K562 (cell line): ENCODE measurements at regions not wholly inside any gene's neighbourhood (a gene's known extent, or its start where the extent isn't known, plus 50 kb on each side); places are given as distances from the start of the nearest gene placed in this dataset.

Experiments
- ATAC-seq: fragments of 200-7000 bp; cut with Tn5 transposase; 3 replicates; pipeline ENCODE4 v1.9.1; 2020; ENCODE audit warnings: moderate library complexity
- BruUV-seq: library from RNA; stranded (reverse); fragments of 400-500 nt; replicated peaks from 2 replicates; lab custom pipeline; 2021; lab: Mats Ljungman, UMichigan
- CTCF ChIA-PET: fragments of 300-600 bp; formaldehyde crosslinking; extraction: SDS; loops from one replicate; lab custom pipeline; 2021; ENCODE audit warnings: low intra/inter-chr PET ratio; lab: Yijun Ruan, JAX
- POLR2A ChIA-PET: fragments of 300-600, 350-650 bp; sonication (Branson Sonifier 250); formaldehyde crosslinking; extraction: SDS; loops from one replicate; lab custom pipeline; 2021; ENCODE audit warnings: antibody characterized with exemption, inconsistent platforms; lab: Yijun Ruan, JAX
- DNase-seq, 4 experiments: peaks; one replicate each; pipeline versions ENCODE4 v3.0.0 to v3.0.0-alpha.2; 2011 to 2018; ENCODE audit warnings: low spot score in 3 of 4, mixed read lengths in 3 of 4; ENCODE audit errors: extremely low read depth in 1 of 4
- FAIRE-seq: peaks from 2 replicates; lab custom pipeline; 2011; peaks lifted over from hg19 to GRCh38; lab: Jason Lieb, UNC
- H2AFZ ChIP-seq: 2 replicates; pipeline ENCODE4 v1.6.0; 2011; ENCODE audit warnings: low read depth, low read length, control low read depth, inconsistent platforms
- H3K27ac ChIP-seq: fragments of 200-600 bp; 3 replicates; pipeline ENCODE4 v1.8.0; 2011; ENCODE audit warnings: low read depth, mild to moderate bottlenecking, control low read depth, inconsistent platforms, low read length, moderate library complexity, mixed read lengths; ENCODE audit errors: extremely low read depth
- H3K27me3 ChIP-seq, 2 experiments: fragments of 300-600 bp in 1 of 2; 2 replicates in 1 of 2; 3 replicates in 1 of 2; pipeline versions ENCODE4 v1.6.0 to v1.8.0; 2011; ENCODE audit warnings: inconsistent platforms in 2 of 2, low read length in 2 of 2, mild to moderate bottlenecking in 1 of 2, mixed read lengths in 1 of 2, moderate library complexity in 1 of 2; ENCODE audit not compliant: control insufficient read depth in 2 of 2, insufficient read depth in 2 of 2
- H3K36me3 ChIP-seq: fragments of 300-600 bp; 3 replicates; pipeline ENCODE4 v1.8.0; 2011; ENCODE audit warnings: mild to moderate bottlenecking, low read length, inconsistent platforms; ENCODE audit not compliant: control insufficient read depth, insufficient read depth
- H3K4me1 ChIP-seq, 2 experiments: fragments of 200-600 bp in 1 of 2; replicated peaks in 1 of 2; 2 replicates in 1 of 2; 3 replicates in 1 of 2; pipeline versions ENCODE4 v1.5.1 to v1.8.0; 2011; ENCODE audit warnings: inconsistent platforms in 2 of 2, low read length in 2 of 2, mild to moderate bottlenecking in 1 of 2, mixed read lengths in 1 of 2, moderate library complexity in 1 of 2; ENCODE audit not compliant: control insufficient read depth in 2 of 2, insufficient read depth in 2 of 2
- H3K4me2 ChIP-seq: 2 replicates; pipeline ENCODE4 v1.6.1; 2011; ENCODE audit warnings: low read length, control low read depth, inconsistent platforms, mixed read lengths; ENCODE audit not compliant: insufficient read depth
- H3K4me3 ChIP-seq: fragments of 200-600 bp; sonication (generic), shearing (Covaris generic); 2 replicates; pipeline ENCODE4 v1.5.1; 2016; ENCODE audit warnings: control low read depth, inconsistent platforms
- H3K79me2 ChIP-seq: fragments of 200-600 bp; 3 replicates; pipeline ENCODE4 v1.8.0; 2011; ENCODE audit warnings: low read length, inconsistent platforms; ENCODE audit not compliant: control insufficient read depth, insufficient read depth
- H3K9ac ChIP-seq, 2 experiments: 2 replicates each; pipeline versions ENCODE4 v1.6.0 to v1.6.1; 2011; ENCODE audit warnings: low read depth in 2 of 2, low read length in 2 of 2, control low read depth in 1 of 2, inconsistent platforms in 1 of 2, mild to moderate bottlenecking in 1 of 2, mixed read lengths in 1 of 2; ENCODE audit not compliant: insufficient read depth in 1 of 2
- H3K9me1 ChIP-seq: one replicate; pipeline ENCODE4 v1.6.0; 2011; ENCODE audit warnings: inconsistent platforms, mild to moderate bottlenecking, low read length, moderate library complexity; ENCODE audit not compliant: control insufficient read depth, insufficient read depth
- H3K9me3 ChIP-seq: replicated peaks from 2 replicates; pipeline ENCODE4 v1.5.1; 2011; ENCODE audit warnings: low read depth, low read length, inconsistent platforms; ENCODE audit not compliant: control insufficient read depth, insufficient read depth
- H4K20me1 ChIP-seq: replicated peaks from 2 replicates; pipeline ENCODE4 v1.6.1; 2011; ENCODE audit warnings: low read length, inconsistent platforms, mixed read lengths; ENCODE audit not compliant: control insufficient read depth, insufficient read depth
- ELF4 ChIP-seq: fragments of 450-650 bp; formaldehyde crosslinking; IDR thresholded peaks from 2 replicates; pipeline ENCODE4 v1.4.0; 2022; ENCODE audit warnings: missing genetic modification characterization
- GATA2 ChIP-seq: sonication (generic); formaldehyde crosslinking; IDR thresholded peaks from 2 replicates; pipeline ENCODE4 v1.4.0; 2020; ENCODE audit warnings: mild to moderate bottlenecking, missing genetic modification reagents
- KAT7 ChIP-seq: sonication (generic); formaldehyde crosslinking; IDR thresholded peaks from 2 replicates; pipeline ENCODE4 v1.8.0; 2022; ENCODE audit warnings: missing genetic modification reagents, mild to moderate bottlenecking, borderline replicate concordance
- KLF10 ChIP-seq: fragments of 250-450 bp; sonication (Bioruptor Pico); IDR thresholded peaks from 2 replicates; pipeline ENCODE4 v1.6.1; 2021; ENCODE audit warnings: matching md5 sums
- NFE2L1 ChIP-seq: fragments of 450-650 bp; IDR thresholded peaks from 2 replicates; pipeline ENCODE4 v1.6.1; 2016; ENCODE audit warnings: missing genetic modification characterization, low read depth, mild to moderate bottlenecking, missing compliant biosample characterization, moderate library complexity, borderline replicate concordance
- NFYB ChIP-seq: IDR thresholded peaks from 2 replicates; pipeline ENCODE4 v1.6.1; 2011; ENCODE audit warnings: mild to moderate bottlenecking, moderate library complexity; ENCODE audit not compliant: insufficient read length; ENCODE audit errors: extremely low read depth
- RBM34 ChIP-seq: fragments of 200-400 bp; formaldehyde crosslinking; IDR thresholded peaks from 2 replicates; pipeline ENCODE4 v1.6.1; 2018; ENCODE audit warnings: low read length, borderline replicate concordance; ENCODE audit not compliant: insufficient read depth
- SREBF1 ChIP-seq: fragments of 150-350 bp; IDR thresholded peaks from 2 replicates; pipeline ENCODE4 v1.6.1; 2014; ENCODE audit warnings: antibody characterized with exemption, low read depth, low read length, borderline replicate concordance
- ZNF3 ChIP-seq: fragments of 250-450 bp; sonication (Bioruptor Pico); IDR thresholded peaks from 2 replicates; pipeline ENCODE4 v1.5.0; 2021; ENCODE audit warnings: mild to moderate bottlenecking, moderate library complexity
- WGBS: fragments of 100-300 bp; shearing (Covaris generic); methylation state at CpG from one replicate; pipeline ENCODE4 v1.1.6; 2016; ENCODE audit warnings: low coverage, mixed read lengths; ENCODE audit not compliant: insufficient coverage; ENCODE audit errors: missing lambda C conversion rate; 5-methylcytosine and 5-hydroxymethylcytosine counted together
- in situ Hi-C: fragments of 300-500 bp; cut with MboI; formaldehyde crosslinking; loops from 4 replicates; pipeline ENCODE4 v1.15.0; 2018; ENCODE audit warnings: inconsistent platforms, mixed read lengths
- intact Hi-C: fragments of 100-400 bp; cut with micrococcal nuclease; formaldehyde crosslinking; loops from 2 replicates; pipeline ENCODE4 v1.14.2; 2022
- TF ChIP-seq, protein P1 (sequence below): fragments of 250-450 bp; sonication (Bioruptor Pico); IDR thresholded peaks from 2 replicates; pipeline ENCODE4 v1.8.0; 2021; ENCODE audit warnings: borderline replicate concordance, mild to moderate bottlenecking, moderate library complexity; ENCODE audit not compliant: poor library complexity, severe bottlenecking
- TF ChIP-seq, protein P2 (sequence below): sonication (generic); formaldehyde crosslinking; IDR thresholded peaks from 2 replicates; pipeline ENCODE4 v1.8.1; 2023; ENCODE audit warnings: mild to moderate bottlenecking, missing genetic modification reagents

DNA sequence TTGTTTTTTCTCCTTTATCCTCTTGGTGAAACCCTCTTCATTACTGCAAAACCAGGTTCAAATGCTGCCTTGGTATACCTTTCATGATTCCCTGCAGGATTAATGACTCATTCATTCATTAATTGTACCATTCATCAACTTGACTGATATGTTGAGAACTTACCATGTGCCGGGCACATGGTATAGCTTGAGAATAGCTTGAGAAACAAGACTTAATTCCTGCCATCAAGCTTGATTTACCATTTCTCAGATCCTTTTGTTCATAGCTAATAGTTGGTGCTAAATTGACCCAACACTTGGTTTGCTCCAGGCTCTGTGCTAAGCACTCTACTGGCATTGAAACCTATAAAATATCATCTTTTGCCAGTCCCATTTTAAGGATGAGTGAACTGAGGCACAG, 165.7 kb downstream of the YIPF5 start:
- ChIA-PET CTCF (no interaction called here), POLR2A (no interaction called here)
- FAIRE-seq (no peak), ATAC-seq (no peak), DNase-seq (no peak)
- no peak overlapping the region for H3K4me3 ChIP-seq
- H3K9me1 ChIP-seq = no peaks in the 10 kb centered on the region
- WGBS = 0% methylated on average over 1 of the region's 1 CpG
- no peak overlapping the region for H2AFZ ChIP-seq
- H3K79me2 ChIP-seq = no peaks in the 10 kb centered on the region
- no peaks in the 10 kb centered on the region for H3K36me3 ChIP-seq
- H3K27me3 ChIP-seq = no peaks in the 10 kb centered on the region
- H3K9me3 ChIP-seq = no peaks in the 10 kb centered on the region
- H3K27ac ChIP-seq = no peak overlapping the region
- no peak overlapping the region for H3K9ac ChIP-seq
- no peaks in the 10 kb centered on the region for H4K20me1 ChIP-seq
- TF ChIP-seq KLF10 (CRISPR knock-in tag) (no peak), KAT7 (CRISPR knock-in tag) (no peak), NFE2L1 (no peak), ZNF3 (no peak), RBM34 (no peak), ELF4 (no peak), GATA2 (no peak), SREBF1 (no peak), NFYB (no peak)
- TF ChIP-seq, protein P1, sequence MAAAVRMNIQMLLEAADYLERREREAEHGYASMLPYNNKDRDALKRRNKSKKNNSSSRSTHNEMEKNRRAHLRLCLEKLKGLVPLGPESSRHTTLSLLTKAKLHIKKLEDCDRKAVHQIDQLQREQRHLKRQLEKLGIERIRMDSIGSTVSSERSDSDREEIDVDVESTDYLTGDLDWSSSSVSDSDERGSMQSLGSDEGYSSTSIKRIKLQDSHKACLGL (CRISPR knock-in tag) = no peak
- TF ChIP-seq, protein P2, sequence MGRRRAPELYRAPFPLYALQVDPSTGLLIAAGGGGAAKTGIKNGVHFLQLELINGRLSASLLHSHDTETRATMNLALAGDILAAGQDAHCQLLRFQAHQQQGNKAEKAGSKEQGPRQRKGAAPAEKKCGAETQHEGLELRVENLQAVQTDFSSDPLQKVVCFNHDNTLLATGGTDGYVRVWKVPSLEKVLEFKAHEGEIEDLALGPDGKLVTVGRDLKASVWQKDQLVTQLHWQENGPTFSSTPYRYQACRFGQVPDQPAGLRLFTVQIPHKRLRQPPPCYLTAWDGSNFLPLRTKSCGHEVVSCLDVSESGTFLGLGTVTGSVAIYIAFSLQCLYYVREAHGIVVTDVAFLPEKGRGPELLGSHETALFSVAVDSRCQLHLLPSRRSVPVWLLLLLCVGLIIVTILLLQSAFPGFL = no peak
- no TSS peak for BruUV-seq
- H3K4me1 ChIP-seq = no peaks in the 10 kb centered on the region
- intact Hi-C loops = no loop called here
- in situ Hi-C loops = no loop called here
- H3K4me2 ChIP-seq = no peak overlapping the region
